Osteocyte (in vitro differentiated cells): ENCODE measurements at regions not wholly inside any gene's neighbourhood (a gene's known extent, or its start where the extent isn't known, plus 50 kb on each side); places are given as distances from the start of the nearest gene placed in this dataset.
A peak's percentile ranks its signal among the peaks of the same experiment; 100 is the strongest.

Experiments used
- DNase-seq: peaks from one replicate; pipeline ENCODE4 v3.0.0; 2021; ENCODE audit warnings: mixed read lengths; ENCODE audit not compliant: unreplicated experiment; ENCODE audit errors: extremely low spot score
- H3K27ac Mint-ChIP-seq: one replicate; pipeline ENCODE4 v1.8.0; 2021; ENCODE audit warnings: mild to moderate bottlenecking, mixed read lengths; ENCODE audit not compliant: unreplicated experiment
- H3K27me3 Mint-ChIP-seq: one replicate; pipeline ENCODE4 v1.8.0; 2021; ENCODE audit warnings: mixed read lengths; ENCODE audit not compliant: unreplicated experiment
- H3K36me3 Mint-ChIP-seq: one replicate; pipeline ENCODE4 v1.8.0; 2021; ENCODE audit warnings: mixed read lengths; ENCODE audit not compliant: unreplicated experiment
- H3K4me1 Mint-ChIP-seq: one replicate; pipeline ENCODE4 v1.8.0; 2021; ENCODE audit warnings: mixed read lengths; ENCODE audit not compliant: unreplicated experiment
- H3K4me3 Mint-ChIP-seq: one replicate; pipeline ENCODE4 v1.8.0; 2021; ENCODE audit warnings: mild to moderate bottlenecking, moderate library complexity, mixed read lengths; ENCODE audit not compliant: unreplicated experiment
- H3K9me3 Mint-ChIP-seq: one replicate; pipeline ENCODE4 v1.8.0; 2021; ENCODE audit warnings: mixed read lengths; ENCODE audit not compliant: unreplicated experiment
- CTCF ChIP-seq: fragments of 200-600 bp; sonication (generic); IDR thresholded peaks from 2 replicates; pipeline ENCODE4 v1.5.0; 2021; ENCODE audit warnings: antibody characterized with exemption, mild to moderate bottlenecking, moderate library complexity

GRCh38 chr6:134372603-134373281 is 54.8 kb upstream of the SGK1 start:
- Mint-ChIP-seq H3K36me3 (no peaks in the 10 kb centered on the region), H3K9me3 (peaks cover 3% of the 10 kb centered on the region)
- DNase-seq, result no peak

GRCh38 chr6:134368670-134369069 is 50.8 kb upstream of the SGK1 start:
- Mint-ChIP-seq H3K27me3 (no peaks in the 10 kb centered on the region), H3K9me3 (no peaks in the 10 kb centered on the region), H3K4me3 (no peak overlapping the region), H3K36me3 (peaks cover 1% of the 10 kb centered on the region), H3K4me1 (peaks cover 22% of the 10 kb centered on the region), H3K27ac (no peak overlapping the region)
- no peak for DNase-seq
- TF ChIP-seq CTCF, result no peak

More at GRCh38 chr6:134372603-134373281, 54.8 kb upstream of the SGK1 start:
- Mint-ChIP-seq H3K4me1 (peaks cover 38% of the 10 kb centered on the region), H3K4me3 (peak overlapping the region; percentile 46), H3K27ac (peak overlapping the region; percentile 87), H3K27me3 (no peaks in the 10 kb centered on the region)
- TF ChIP-seq CTCF, result no peak
